Fibroblast of the aortic adventitia (primary cell): ENCODE measurements at regions not wholly inside any gene's neighbourhood (a gene's known extent, or its start where the extent isn't known, plus 50 kb on each side); places are given as distances from the start of the nearest gene placed in this dataset.
"Not testable (repeated sequence)": the region's sequence is repeated elsewhere in the genome, so short reads cannot be mapped to it uniquely, and the experiment has no call there.

ENCODE experiments used
- DNase-seq: peaks from one replicate; pipeline ENCODE4 v3.0.0-alpha.2; 2010; ENCODE audit warnings: low read depth
- H3K4me3 ChIP-seq: 2 replicates; pipeline ENCODE4 v1.5.1; 2011; ENCODE audit warnings: low read depth, mild to moderate bottlenecking, control low read depth, low read length, moderate library complexity
- TF ChIP-seq, protein P1 (sequence below): IDR thresholded peaks from 2 replicates; pipeline ENCODE4 v1.5.1; 2011; ENCODE audit warnings: mild to moderate bottlenecking, low read length, control low read depth, inconsistent platforms; ENCODE audit not compliant: insufficient read depth

DNA sequence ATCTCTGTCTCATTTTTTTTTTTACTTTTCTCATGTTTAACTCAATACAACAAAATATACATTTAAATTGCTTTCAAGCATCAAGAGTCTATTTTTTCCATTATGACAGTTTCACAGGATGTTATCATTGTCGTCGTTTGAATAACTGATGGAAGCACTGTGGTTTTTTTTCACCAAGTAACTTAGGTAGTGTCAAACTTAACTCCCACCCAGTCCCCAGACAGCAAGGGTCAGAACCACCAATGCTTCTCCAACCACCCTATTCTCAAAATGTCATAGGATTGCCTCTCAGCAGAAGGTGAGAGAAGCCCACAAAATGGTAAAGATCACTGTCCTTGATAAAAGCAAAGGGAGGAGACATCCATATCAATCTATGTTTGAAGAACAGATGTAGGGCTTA is 339.4 kb downstream of the SFMBT2 start:
- TF ChIP-seq, protein P1, sequence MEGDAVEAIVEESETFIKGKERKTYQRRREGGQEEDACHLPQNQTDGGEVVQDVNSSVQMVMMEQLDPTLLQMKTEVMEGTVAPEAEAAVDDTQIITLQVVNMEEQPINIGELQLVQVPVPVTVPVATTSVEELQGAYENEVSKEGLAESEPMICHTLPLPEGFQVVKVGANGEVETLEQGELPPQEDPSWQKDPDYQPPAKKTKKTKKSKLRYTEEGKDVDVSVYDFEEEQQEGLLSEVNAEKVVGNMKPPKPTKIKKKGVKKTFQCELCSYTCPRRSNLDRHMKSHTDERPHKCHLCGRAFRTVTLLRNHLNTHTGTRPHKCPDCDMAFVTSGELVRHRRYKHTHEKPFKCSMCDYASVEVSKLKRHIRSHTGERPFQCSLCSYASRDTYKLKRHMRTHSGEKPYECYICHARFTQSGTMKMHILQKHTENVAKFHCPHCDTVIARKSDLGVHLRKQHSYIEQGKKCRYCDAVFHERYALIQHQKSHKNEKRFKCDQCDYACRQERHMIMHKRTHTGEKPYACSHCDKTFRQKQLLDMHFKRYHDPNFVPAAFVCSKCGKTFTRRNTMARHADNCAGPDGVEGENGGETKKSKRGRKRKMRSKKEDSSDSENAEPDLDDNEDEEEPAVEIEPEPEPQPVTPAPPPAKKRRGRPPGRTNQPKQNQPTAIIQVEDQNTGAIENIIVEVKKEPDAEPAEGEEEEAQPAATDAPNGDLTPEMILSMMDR = no peak
- H3K4me3 ChIP-seq = no peak overlapping the region
- no peak for DNase-seq

DNA sequence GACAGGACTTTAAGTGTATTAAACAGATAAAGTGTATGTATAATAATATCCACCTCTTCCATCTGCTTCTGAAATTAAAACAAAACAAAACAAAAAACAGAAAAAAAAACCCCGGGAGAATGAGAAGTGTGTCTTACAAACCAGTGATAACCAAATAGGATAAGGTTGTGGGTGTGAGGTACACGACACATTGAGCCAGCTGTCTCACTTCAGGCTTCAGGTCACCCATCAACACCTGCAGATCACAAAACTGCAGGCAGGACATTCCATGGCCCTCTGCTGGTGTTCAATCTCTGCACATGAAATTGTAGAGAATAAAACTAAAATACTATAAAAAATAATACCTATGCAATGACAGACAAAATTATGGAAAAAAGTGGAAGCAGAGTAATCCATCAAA is 339.9 kb downstream of the SFMBT2 start:
- TF ChIP-seq, protein P1 = no peak
- no peak for DNase-seq
- no peak overlapping the region for H3K4me3 ChIP-seq

DNA sequence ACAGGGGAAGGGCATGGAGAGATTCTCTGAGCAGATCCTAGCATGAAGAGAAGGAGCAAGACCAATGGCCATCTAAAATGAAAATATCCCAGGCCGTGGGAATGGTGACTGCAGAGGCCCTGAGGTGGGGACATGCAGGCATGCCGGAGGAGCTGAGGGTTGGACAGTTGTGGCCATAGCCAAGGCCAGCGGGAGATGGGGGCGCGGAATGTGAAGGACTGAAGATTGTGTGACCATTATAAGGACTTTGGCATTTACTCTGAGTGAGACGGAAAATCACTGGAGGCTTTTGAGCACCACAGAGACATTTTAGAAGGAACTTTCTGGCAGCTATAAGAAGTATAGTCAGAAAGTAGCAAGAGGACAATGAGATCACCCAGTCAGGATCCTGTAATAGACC is 341.1 kb downstream of the SFMBT2 start:
- no peak for DNase-seq
- no peak overlapping the region for H3K4me3 ChIP-seq
- TF ChIP-seq, protein P1 = no peak

DNA sequence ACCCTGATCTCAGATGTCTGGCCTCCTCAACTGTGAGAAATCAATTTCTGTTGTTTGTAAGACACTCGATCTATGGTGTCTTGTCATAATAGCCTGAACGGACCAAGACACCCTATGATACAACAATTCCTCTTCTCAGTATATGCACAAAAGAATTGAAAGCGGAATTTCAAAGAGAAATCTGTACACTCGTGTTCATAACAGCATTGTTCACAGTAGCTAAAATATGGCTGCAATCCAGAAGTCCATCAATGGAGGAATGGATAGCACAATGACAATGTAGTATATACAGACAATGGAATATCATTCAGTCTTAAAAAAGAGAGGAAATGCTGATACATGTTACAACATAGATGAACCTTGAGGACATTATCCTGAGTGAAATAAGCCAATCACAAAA is 354.6 kb downstream of the SFMBT2 start:
- H3K4me3 ChIP-seq = no peak overlapping the region
- TF ChIP-seq, protein P1 = no peak
- DNase-seq = no peak

DNA sequence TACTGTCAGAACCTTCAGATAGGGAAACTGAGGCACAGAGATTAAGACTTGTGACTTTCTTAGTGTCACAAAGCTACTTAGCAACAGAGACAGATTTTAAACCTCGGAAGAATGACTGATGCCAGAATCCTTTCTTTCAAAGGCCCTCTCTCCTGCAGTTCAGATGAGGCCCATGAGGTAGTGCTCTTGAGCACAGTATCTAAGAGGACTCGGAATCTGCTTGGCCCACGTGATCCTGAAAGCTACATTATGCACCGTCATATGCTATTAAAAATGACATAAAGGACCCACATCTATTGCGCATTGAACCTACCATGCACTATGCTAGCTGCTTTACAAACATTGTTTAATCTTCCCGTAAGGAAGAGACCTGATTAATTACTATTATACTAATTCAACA is 355.9 kb downstream of the SFMBT2 start:
- TF ChIP-seq, protein P1 = peak; percentile 11
- no peak for DNase-seq
- H3K4me3 ChIP-seq = no peak overlapping the region

DNA sequence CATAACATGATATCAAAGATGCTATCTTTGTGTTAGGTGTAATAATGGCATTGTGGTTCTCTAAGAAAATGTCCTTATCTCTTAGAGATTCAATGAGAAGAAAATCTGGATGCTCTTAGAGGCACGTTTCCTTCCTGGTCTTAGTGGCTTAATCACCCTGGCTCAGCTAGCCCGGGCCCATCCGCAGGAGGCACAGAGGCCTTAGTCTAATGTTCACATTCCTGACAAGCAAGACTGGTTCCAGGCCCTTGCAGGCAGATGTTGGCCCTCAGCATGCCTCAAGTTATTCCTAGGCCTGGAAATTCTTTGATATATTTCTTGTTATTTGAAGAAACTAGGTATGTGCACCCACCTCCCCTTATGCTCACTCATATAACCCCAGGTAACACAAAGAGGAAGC is 357.6 kb downstream of the SFMBT2 start:
- H3K4me3 ChIP-seq = no peak overlapping the region
- TF ChIP-seq, protein P1 = no peak
- no peak for DNase-seq

DNA sequence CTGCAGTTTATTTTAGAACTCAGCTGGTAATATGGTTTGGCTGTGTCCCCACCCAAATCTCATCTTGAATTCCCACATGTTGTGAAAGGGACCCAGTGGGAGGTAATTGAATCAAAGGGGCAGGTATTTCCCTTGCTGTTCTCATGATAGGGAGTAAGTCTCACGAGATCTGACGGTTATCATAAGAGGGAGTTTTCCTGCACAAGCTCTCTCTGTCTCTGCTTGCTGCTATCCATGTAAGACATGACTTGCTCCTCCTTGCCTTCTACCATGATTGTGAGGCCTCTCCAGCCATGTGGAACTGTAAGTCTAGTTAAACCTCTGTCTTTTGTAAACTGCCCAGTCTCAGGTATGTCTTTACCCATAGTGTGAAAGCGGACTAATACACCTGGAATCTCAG is 360.8 kb downstream of the SFMBT2 start:
- H3K4me3 ChIP-seq, DNase-seq: not testable (repeated sequence)

DNA sequence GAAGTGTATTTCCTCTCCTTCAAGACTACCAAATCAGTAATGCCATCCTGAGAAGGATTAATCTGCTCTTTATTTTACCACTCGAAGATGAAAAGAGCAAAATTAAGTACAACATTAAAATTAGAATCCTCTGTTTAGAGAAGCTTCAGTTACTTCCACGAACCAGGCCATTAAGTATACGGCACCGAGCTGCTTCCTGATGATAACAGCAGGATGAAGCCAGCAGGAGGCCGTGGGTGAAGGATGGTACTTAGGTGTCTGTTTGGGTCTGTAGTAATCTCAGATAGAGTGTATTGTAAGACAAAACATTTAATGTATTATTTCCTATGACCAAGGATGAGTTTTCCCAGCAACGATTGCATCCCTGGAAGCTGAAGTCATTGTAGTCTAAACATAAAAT is 362.8 kb downstream of the SFMBT2 start:
- no peak for DNase-seq
- H3K4me3 ChIP-seq = no peak overlapping the region
- TF ChIP-seq, protein P1 = no peak
